ENCODE measurements at regions not wholly inside any gene's neighbourhood (a gene's known extent, or its start where the extent isn't known, plus 50 kb on each side); places are given as distances from the start of the nearest gene placed in this dataset.

- Mint-ChIP-seq H3K9me3 (no peaks in the 10 kb centered on the region), H3K4me3 (no peak overlapping the region), H3K27me3 (ENCODE audit: insufficient read depth) (no peaks in the 10 kb centered on the region), H3K27ac (no peak overlapping the region), H3K36me3 (ENCODE audit: low read depth) (peaks cover 7% of the 10 kb centered on the region), H3K4me1 (ENCODE audit: low read depth) (peaks cover 32% of the 10 kb centered on the region)
- DNase-seq (ENCODE audit: low spot score) = no peak
- intact Hi-C loops (cut with micrococcal nuclease) = no loop called here
Measured at GRCh38 chr1:101166583-101167120, 70.2 kb upstream of the S1PR1 start.

GRCh38 chr1:101165954-101166353, 70.9 kb upstream of the S1PR1 start:
- peaks cover 7% of the 10 kb centered on the region for H3K36me3 Mint-ChIP-seq (ENCODE audit: low read depth)
- no peaks in the 10 kb centered on the region for H3K27me3 Mint-ChIP-seq (ENCODE audit: insufficient read depth)
- no peak overlapping the region for H3K27ac Mint-ChIP-seq
- H3K4me1 Mint-ChIP-seq (ENCODE audit: low read depth) = peaks cover 32% of the 10 kb centered on the region
- H3K9me3 Mint-ChIP-seq = no peaks in the 10 kb centered on the region
- no peak overlapping the region for H3K4me3 Mint-ChIP-seq
- intact Hi-C loops (cut with micrococcal nuclease) = no loop called here
- no peak for DNase-seq (ENCODE audit: low spot score)

- peaks cover 32% of the 10 kb centered on the region for H3K4me1 Mint-ChIP-seq (ENCODE audit: low read depth)
- H3K27ac Mint-ChIP-seq = no peak overlapping the region
- no peaks in the 10 kb centered on the region for H3K27me3 Mint-ChIP-seq (ENCODE audit: insufficient read depth)
- intact Hi-C loops (cut with micrococcal nuclease) = no loop called here
- no peak overlapping the region for H3K4me3 Mint-ChIP-seq
- DNase-seq (ENCODE audit: low spot score) = no peak
- no peaks in the 10 kb centered on the region for H3K9me3 Mint-ChIP-seq
- peaks cover 8% of the 10 kb centered on the region for H3K36me3 Mint-ChIP-seq (ENCODE audit: low read depth)
Measured at GRCh38 chr1:101165532-101165931, 71.3 kb upstream of the S1PR1 start.

- H3K4me3 Mint-ChIP-seq = no peak overlapping the region
- no peak overlapping the region for H3K27ac Mint-ChIP-seq
- H3K27me3 Mint-ChIP-seq (ENCODE audit: insufficient read depth) = no peaks in the 10 kb centered on the region
- H3K4me1 Mint-ChIP-seq (ENCODE audit: low read depth) = peaks cover 32% of the 10 kb centered on the region
- H3K9me3 Mint-ChIP-seq = no peaks in the 10 kb centered on the region
- no peak for DNase-seq (ENCODE audit: low spot score)
- intact Hi-C loops (cut with micrococcal nuclease) = no loop called here
- H3K36me3 Mint-ChIP-seq (ENCODE audit: low read depth) = peaks cover 8% of the 10 kb centered on the region
Measured at GRCh38 chr1:101164776-101165175, 72.0 kb upstream of the S1PR1 start.

- Mint-ChIP-seq H3K27ac (no peak overlapping the region), H3K9me3 (no peaks in the 10 kb centered on the region), H3K27me3 (ENCODE audit: insufficient read depth) (no peaks in the 10 kb centered on the region), H3K36me3 (ENCODE audit: low read depth) (peaks cover 11% of the 10 kb centered on the region), H3K4me1 (ENCODE audit: low read depth) (peaks cover 21% of the 10 kb centered on the region), H3K4me3 (no peak overlapping the region)
- intact Hi-C loops (cut with micrococcal nuclease) = no loop called here
- no peak for DNase-seq (ENCODE audit: low spot score)
Measured at GRCh38 chr1:101162736-101163735, 73.8 kb upstream of the S1PR1 start.

GRCh38 chr1:101162300-101162699, 74.5 kb upstream of the S1PR1 start:
- H3K4me3 Mint-ChIP-seq = no peak overlapping the region
- intact Hi-C loops (cut with micrococcal nuclease) = no loop called here
- no peaks in the 10 kb centered on the region for H3K9me3 Mint-ChIP-seq
- H3K27ac Mint-ChIP-seq = no peak overlapping the region
- peaks cover 6% of the 10 kb centered on the region for H3K36me3 Mint-ChIP-seq (ENCODE audit: low read depth)
- no peak for DNase-seq (ENCODE audit: low spot score)
- no peaks in the 10 kb centered on the region for H3K27me3 Mint-ChIP-seq (ENCODE audit: insufficient read depth)
- H3K4me1 Mint-ChIP-seq (ENCODE audit: low read depth) = peaks cover 13% of the 10 kb centered on the region

- Mint-ChIP-seq H3K4me3 (no peak overlapping the region), H3K4me1 (ENCODE audit: low read depth) (peaks cover 7% of the 10 kb centered on the region)
Measured at GRCh38 chr1:101161619-101162018, 75.2 kb upstream of the S1PR1 start.

GRCh38 chr1:101158424-101158823, 78.4 kb upstream of the S1PR1 start:
- Mint-ChIP-seq H3K9me3 (no peaks in the 10 kb centered on the region), H3K4me3 (no peak overlapping the region), H3K27ac (no peak overlapping the region), H3K4me1 (ENCODE audit: low read depth) (peaks cover 9% of the 10 kb centered on the region), H3K36me3 (ENCODE audit: low read depth) (peaks cover 4% of the 10 kb centered on the region), H3K27me3 (ENCODE audit: insufficient read depth) (no peaks in the 10 kb centered on the region)
- intact Hi-C loops (cut with micrococcal nuclease) = no loop called here
- DNase-seq (ENCODE audit: low spot score) = no peak

More at GRCh38 chr1:101161619-101162018, 75.2 kb upstream of the S1PR1 start:
- Mint-ChIP-seq H3K27ac (no peak overlapping the region), H3K36me3 (ENCODE audit: low read depth) (peaks cover 6% of the 10 kb centered on the region), H3K9me3 (no peaks in the 10 kb centered on the region), H3K27me3 (ENCODE audit: insufficient read depth) (no peaks in the 10 kb centered on the region)
- intact Hi-C loops (cut with micrococcal nuclease) = no loop called here
- no peak for DNase-seq (ENCODE audit: low spot score)

GRCh38 chr1:101154547-101154946, 82.3 kb upstream of the S1PR1 start:
- Mint-ChIP-seq H3K36me3 (ENCODE audit: low read depth) (peaks cover 3% of the 10 kb centered on the region), H3K9me3 (no peaks in the 10 kb centered on the region), H3K4me1 (ENCODE audit: low read depth) (peaks cover 30% of the 10 kb centered on the region), H3K27ac (no peak overlapping the region), H3K4me3 (no peak overlapping the region), H3K27me3 (ENCODE audit: insufficient read depth) (no peaks in the 10 kb centered on the region)
- intact Hi-C loops (cut with micrococcal nuclease) = loop anchor here (2.0 kb wide), 1 partner anchor 18 kb away; no protein-coding TSS in a partner anchor
- DNase-seq (ENCODE audit: low spot score) = no peak

GRCh38 chr1:101153692-101154091, 83.1 kb upstream of the S1PR1 start:
- Mint-ChIP-seq H3K27me3 (ENCODE audit: insufficient read depth) (no peaks in the 10 kb centered on the region), H3K27ac (no peak overlapping the region), H3K36me3 (ENCODE audit: low read depth) (peaks cover under 1% of the 10 kb centered on the region), H3K4me1 (ENCODE audit: low read depth) (peaks cover 38% of the 10 kb centered on the region), H3K4me3 (no peak overlapping the region), H3K9me3 (no peaks in the 10 kb centered on the region)
- DNase-seq (ENCODE audit: low spot score) = no peak
- intact Hi-C loops (cut with micrococcal nuclease) = loop anchor here (2.0 kb wide), 1 partner anchor 19 kb away; no protein-coding TSS in a partner anchor

GRCh38 chr1:101152633-101153032, 84.2 kb upstream of the S1PR1 start:
- no peak for DNase-seq (ENCODE audit: low spot score)
- H3K36me3 Mint-ChIP-seq (ENCODE audit: low read depth) = no peaks in the 10 kb centered on the region
- H3K9me3 Mint-ChIP-seq = no peaks in the 10 kb centered on the region
- no peaks in the 10 kb centered on the region for H3K27me3 Mint-ChIP-seq (ENCODE audit: insufficient read depth)
- intact Hi-C loops (cut with micrococcal nuclease) = no loop called here
- H3K27ac Mint-ChIP-seq = no peak overlapping the region
- no peak overlapping the region for H3K4me3 Mint-ChIP-seq
- H3K4me1 Mint-ChIP-seq (ENCODE audit: low read depth) = peaks cover 39% of the 10 kb centered on the region

GRCh38 chr1:101151286-101151685, 85.5 kb upstream of the S1PR1 start:
- Mint-ChIP-seq H3K27ac (no peak overlapping the region), H3K27me3 (ENCODE audit: insufficient read depth) (no peaks in the 10 kb centered on the region), H3K36me3 (ENCODE audit: low read depth) (no peaks in the 10 kb centered on the region), H3K9me3 (no peaks in the 10 kb centered on the region), H3K4me1 (ENCODE audit: low read depth) (peaks cover 39% of the 10 kb centered on the region), H3K4me3 (no peak overlapping the region)
- DNase-seq (ENCODE audit: low spot score) = no peak
- intact Hi-C loops (cut with micrococcal nuclease) = no loop called here

GRCh38 chr1:101150670-101151069, 86.1 kb upstream of the S1PR1 start:
- Mint-ChIP-seq H3K36me3 (ENCODE audit: low read depth) (no peaks in the 10 kb centered on the region), H3K27me3 (ENCODE audit: insufficient read depth) (no peaks in the 10 kb centered on the region), H3K9me3 (no peaks in the 10 kb centered on the region), H3K4me3 (no peak overlapping the region), H3K4me1 (ENCODE audit: low read depth) (peaks cover 39% of the 10 kb centered on the region), H3K27ac (no peak overlapping the region)
- DNase-seq (ENCODE audit: low spot score) = no peak
- intact Hi-C loops (cut with micrococcal nuclease) = no loop called here

Data from activated T-helper 1 cell treated with anti-CD3 and anti-CD28 coated beads, Interleukin-12 subunit alpha, Interleukin-12 subunit beta, Interleukin-2, Interleukin-4 antibody, amounts not matched to agents 30 ng/mL and 10 ng/mL and 1 ng/mL, durations not matched to agents 14 hours and 24 hours and 36 hours (primary cell).